ENCODE measurements at regions not wholly inside any gene's neighbourhood (a gene's known extent, or its start where the extent isn't known, plus 50 kb on each side); places are given as distances from the start of the nearest gene placed in this dataset.
"Not testable (repeated sequence)": the region's sequence is repeated elsewhere in the genome, so short reads cannot be mapped to it uniquely, and the experiment has no call there.

- POLR2A ChIA-PET = no interaction called here
- BruUV-seq (replicated peaks) = no TSS peak
- no peak for ATAC-seq
These were observed 510.0 kb upstream of the PHF14 start for GRCh38 chr7:10463701-10464100.

GRCh38 chr7:10465536-10465935 lies 508.1 kb upstream of the PHF14 start:
- H3K9me2 ChIP-seq (ENCODE audit: insufficient read depth); H3K9me3 ChIP-seq (ENCODE audit: control insufficient read depth in 1 of 2, insufficient read depth in 1 of 2, low read depth in 1 of 2, low read length in 2 of 2); H3K9ac ChIP-seq (ENCODE audit: low read length); POLR2A ChIA-PET; H3K36me3 ChIP-seq (ENCODE audit: control insufficient read depth in 1 of 2, insufficient read depth in 2 of 2, low read length in 2 of 2); H2AFZ ChIP-seq (ENCODE audit: low read depth, low read length, poor library complexity, severe bottlenecking); H3K27me3 ChIP-seq (ENCODE audit: insufficient read depth, low read length); CTCF ChIA-PET; H3K27ac ChIP-seq (ENCODE audit: low read depth, low read length); H4K20me1 ChIP-seq (ENCODE audit: insufficient read depth); intact Hi-C loops (cut with micrococcal nuclease); H3K4me3 ChIP-seq (replicated peaks in 1 of 2; ENCODE audit: low read depth in 1 of 2, low read length in 2 of 2); ATAC-seq; RAD21 ChIA-PET (ENCODE audit: low non-redundant PET in 1 of 2, low total read pairs in 2 of 2, uncharacterized antibody in 2 of 2, unreplicated experiment in 2 of 2); BruUV-seq (replicated peaks); H3K79me2 ChIP-seq (ENCODE audit: insufficient read depth, low read length); H3K4me2 ChIP-seq (ENCODE audit: low read length); H3K4me1 ChIP-seq (ENCODE audit: control insufficient read depth in 1 of 2, insufficient read depth in 2 of 2, low read length in 2 of 2); DNase-seq (ENCODE audit: low read depth, low spot score): not testable (repeated sequence)

More at GRCh38 chr7:10463701-10464100, 510.0 kb upstream of the PHF14 start:
- Histone ChIP-seq H3K4me3 (replicated peaks in 1 of 2; ENCODE audit: low read depth in 1 of 2, low read length in 2 of 2) (no peak overlapping the region), H3K9me3 (ENCODE audit: control insufficient read depth in 1 of 2, insufficient read depth in 1 of 2, low read depth in 1 of 2, low read length in 2 of 2) (0 out of 4 replicates have a peak, but pooled peaks cover 0 to 3% of the 10 kb centered on the region in 2 experiments), H3K9ac (ENCODE audit: low read length) (no peak overlapping the region), H3K4me1 (ENCODE audit: control insufficient read depth in 1 of 2, insufficient read depth in 2 of 2, low read length in 2 of 2) (no peaks in the 10 kb centered on the region), H3K36me3 (ENCODE audit: control insufficient read depth in 1 of 2, insufficient read depth in 2 of 2, low read length in 2 of 2) (no peaks in the 10 kb centered on the region), H4K20me1 (ENCODE audit: insufficient read depth) (no peaks in the 10 kb centered on the region), H3K4me2 (ENCODE audit: low read length) (no peak overlapping the region), H3K27me3 (ENCODE audit: insufficient read depth, low read length) (no peaks in the 10 kb centered on the region), H3K27ac (ENCODE audit: low read depth, low read length) (no peak overlapping the region), H2AFZ (ENCODE audit: low read depth, low read length, poor library complexity, severe bottlenecking) (no peak overlapping the region), H3K9me2 (ENCODE audit: insufficient read depth) (no peaks in the 10 kb centered on the region), H3K79me2 (ENCODE audit: insufficient read depth, low read length) (no peaks in the 10 kb centered on the region)
- intact Hi-C loops (cut with micrococcal nuclease) = no loop called here
- DNase-seq (ENCODE audit: low read depth, low spot score) = no peak
- ChIA-PET RAD21 (ENCODE audit: low non-redundant PET in 1 of 2, low total read pairs in 2 of 2, uncharacterized antibody in 2 of 2, unreplicated experiment in 2 of 2) (no interaction called here), CTCF (no interaction called here)
- no peak for TF ChIP-seq JUND (IDR thresholded peaks at IDR 0.05)
- no peak for TF ChIP-seq ZBTB33 (IDR thresholded peaks at IDR 0.05; ENCODE audit: extremely low read depth, insufficient replicate concordance, low read length)
- TF ChIP-seq ELF1 (IDR thresholded peaks at IDR 0.05; ENCODE audit: borderline replicate concordance, low read depth) = no peak
- no peak for TF ChIP-seq TCF7L2 (IDR thresholded peaks at IDR 0.05; ENCODE audit: borderline replicate concordance, extremely low read depth, insufficient read depth, insufficient read length)
- no peak for TF ChIP-seq REST (IDR thresholded peaks at IDR 0.05; ENCODE audit: low read depth)
- no peak for TF ChIP-seq ATF3 (IDR thresholded peaks at IDR 0.05)
